GM10248 (cell line): ENCODE measurements at regions not wholly inside any gene's neighbourhood (a gene's known extent, or its start where the extent isn't known, plus 50 kb on each side); places are given as distances from the start of the nearest gene placed in this dataset.
"Not testable (repeated sequence)": the region's sequence is repeated elsewhere in the genome, so short reads cannot be mapped to it uniquely, and the experiment has no call there.

ENCODE experiments used
- CTCF ChIA-PET: fragments of 300-600 bp; sonication (Branson Sonifier 250); formaldehyde crosslinking; extraction: SDS; loops from one replicate; lab custom pipeline; 2021; ENCODE audit warnings: antibody characterized with exemption; lab: Yijun Ruan, JAX
- POLR2A ChIA-PET: fragments of 350-650 bp; sonication (Branson Sonifier 250); formaldehyde crosslinking; extraction: SDS; loops from one replicate; lab custom pipeline; 2020; ENCODE audit warnings: antibody characterized with exemption; lab: Yijun Ruan, JAX
- DNase-seq: peaks from one replicate; pipeline ENCODE4 v3.0.0; 2012; ENCODE audit errors: extremely low spot score
- CTCF ChIP-seq: IDR thresholded peaks from 2 replicates; pipeline ENCODE4 v1.5.1; 2012; ENCODE audit warnings: mild to moderate bottlenecking, low read depth; ENCODE audit errors: extremely low read depth, missing control alignments, control extremely low read depth

- no peak for DNase-seq
- ChIA-PET CTCF (no interaction called here), POLR2A (no interaction called here)
These were observed 101.6 kb downstream of the HSFY2 start for GRCh38 chrY:18671970-18672369.

GRCh38 chrY:18686027-18686426 lies 87.5 kb downstream of the HSFY2 start:
- DNase-seq, CTCF ChIA-PET, POLR2A ChIA-PET: not testable (repeated sequence)

More at GRCh38 chrY:18671970-18672369, 101.6 kb downstream of the HSFY2 start:
- no peak for TF ChIP-seq CTCF

- CTCF ChIA-PET: not testable (repeated sequence)
These were observed 85.2 kb downstream of the HSFY2 start for GRCh38 chrY:18688362-18688761.

GRCh38 chrY:18689420-18689819 lies 84.1 kb downstream of the HSFY2 start:
- CTCF ChIA-PET, POLR2A ChIA-PET, DNase-seq: not testable (repeated sequence)

More at GRCh38 chrY:18688362-18688761, 85.2 kb downstream of the HSFY2 start:
- DNase-seq, POLR2A ChIA-PET: not testable (repeated sequence)

- DNase-seq, CTCF ChIA-PET, POLR2A ChIA-PET: not testable (repeated sequence)
These were observed 83.5 kb downstream of the HSFY2 start for GRCh38 chrY:18689890-18690593.

- CTCF ChIA-PET, DNase-seq, POLR2A ChIA-PET: not testable (repeated sequence)
These were observed 76.7 kb downstream of the HSFY2 start for GRCh38 chrY:18696788-18697187.

GRCh38 chrY:18704198-18704597 lies 69.3 kb downstream of the HSFY2 start:
- CTCF ChIA-PET, DNase-seq, POLR2A ChIA-PET: not testable (repeated sequence)

- POLR2A ChIA-PET, CTCF ChIA-PET: not testable (repeated sequence)
These were observed 61.8 kb downstream of the HSFY2 start for GRCh38 chrY:18711785-18712184.

GRCh38 chrY:18713760-18714159 lies 59.8 kb downstream of the HSFY2 start:
- DNase-seq, CTCF ChIA-PET, POLR2A ChIA-PET: not testable (repeated sequence)

More at GRCh38 chrY:18711785-18712184, 61.8 kb downstream of the HSFY2 start:
- DNase-seq: not testable (repeated sequence)

- DNase-seq, CTCF ChIA-PET, POLR2A ChIA-PET: not testable (repeated sequence)
These were observed 54.8 kb downstream of the HSFY2 start for GRCh38 chrY:18718714-18719113.

- CTCF ChIA-PET, DNase-seq, POLR2A ChIA-PET: not testable (repeated sequence)
These were observed 53.1 kb downstream of the HSFY2 start for GRCh38 chrY:18720395-18720794.
